ENCODE measurements at regions not wholly inside any gene's neighbourhood (a gene's known extent, or its start where the extent isn't known, plus 50 kb on each side); places are given as distances from the start of the nearest gene placed in this dataset.

DNA sequence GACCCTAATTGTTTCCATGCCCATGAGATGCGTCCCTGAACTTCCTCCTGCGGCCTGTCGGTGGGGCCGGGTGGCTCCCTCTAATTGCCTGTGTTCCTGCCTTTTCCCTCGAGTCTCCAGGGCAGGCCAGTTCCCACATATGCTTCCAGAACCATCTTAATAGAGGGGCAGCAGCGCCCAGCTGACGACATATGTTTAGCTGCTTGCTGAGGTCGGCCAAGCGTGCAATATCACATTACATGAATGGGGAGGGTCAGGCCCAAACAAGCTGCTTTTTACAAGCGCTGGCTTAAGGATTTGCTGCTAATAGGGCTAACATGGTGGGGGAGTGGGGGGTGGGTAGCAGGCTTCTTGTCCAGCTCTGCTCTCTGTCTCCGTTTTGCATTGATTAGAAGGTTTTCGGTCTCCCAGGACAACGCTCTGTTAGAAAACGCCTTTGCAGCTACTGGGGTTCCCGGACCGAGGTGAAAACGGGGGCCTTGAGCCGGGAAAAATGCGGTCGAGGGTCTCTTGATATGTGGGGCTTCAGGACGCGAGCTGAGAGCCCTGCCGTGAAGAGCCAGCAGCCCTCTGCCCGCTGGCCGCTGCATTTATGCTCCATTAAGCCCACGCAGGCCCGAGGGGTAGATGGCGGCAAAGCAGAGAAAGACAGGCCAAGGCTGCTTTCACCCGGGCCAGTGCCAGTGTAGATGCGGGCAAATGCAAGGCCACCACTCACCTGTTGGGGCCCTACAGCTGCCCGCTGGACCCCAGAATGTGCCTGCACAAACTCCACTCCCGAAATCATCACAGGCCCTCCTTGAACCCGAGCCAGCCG lies 308.5 kb downstream of the BMP7 start:
- peak; percentile 10 for DNase-seq (ENCODE audit: low spot score)

DNA sequence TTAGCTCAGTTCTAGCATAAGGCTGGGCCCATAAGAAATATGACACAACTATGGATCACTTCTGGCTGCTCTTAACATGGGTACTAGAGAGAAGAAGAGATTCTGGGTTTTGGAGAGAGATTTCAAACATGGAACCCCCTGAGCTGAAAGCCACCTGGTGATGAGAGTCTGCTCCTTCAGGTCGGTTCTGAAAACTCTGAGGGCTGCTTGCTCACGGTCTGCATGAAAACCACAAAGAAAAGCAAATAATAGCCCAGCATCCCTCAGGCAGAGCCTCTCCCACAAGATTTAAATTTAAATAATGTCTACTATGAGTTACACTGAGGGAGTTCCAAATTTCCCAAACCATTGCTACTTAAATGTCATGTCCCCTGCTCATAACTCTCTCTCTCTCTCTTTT lies 301.5 kb downstream of the BMP7 start:
- no peak for DNase-seq (ENCODE audit: low spot score)

DNA sequence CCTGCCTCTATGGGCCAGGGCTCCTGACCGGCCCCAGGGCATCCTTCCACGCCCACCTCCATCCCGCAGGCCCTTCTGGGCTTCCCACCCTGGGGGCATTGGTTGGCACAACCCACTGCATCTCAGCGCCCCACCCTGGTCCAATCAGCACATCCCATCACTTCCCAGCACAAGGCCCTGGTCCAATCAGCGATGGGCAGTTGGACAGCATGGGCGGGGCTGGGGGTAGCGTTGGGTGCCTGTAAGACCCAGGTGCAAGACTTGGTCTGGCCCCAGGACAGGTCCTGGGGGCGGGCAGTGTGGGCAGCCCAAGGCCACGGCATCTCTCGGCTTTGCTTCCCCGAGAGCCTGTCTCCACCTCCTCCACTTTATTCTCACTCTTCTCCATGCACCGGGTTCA lies 298.5 kb downstream of the BMP7 start:
- DNase-seq (ENCODE audit: low spot score) = no peak

DNA sequence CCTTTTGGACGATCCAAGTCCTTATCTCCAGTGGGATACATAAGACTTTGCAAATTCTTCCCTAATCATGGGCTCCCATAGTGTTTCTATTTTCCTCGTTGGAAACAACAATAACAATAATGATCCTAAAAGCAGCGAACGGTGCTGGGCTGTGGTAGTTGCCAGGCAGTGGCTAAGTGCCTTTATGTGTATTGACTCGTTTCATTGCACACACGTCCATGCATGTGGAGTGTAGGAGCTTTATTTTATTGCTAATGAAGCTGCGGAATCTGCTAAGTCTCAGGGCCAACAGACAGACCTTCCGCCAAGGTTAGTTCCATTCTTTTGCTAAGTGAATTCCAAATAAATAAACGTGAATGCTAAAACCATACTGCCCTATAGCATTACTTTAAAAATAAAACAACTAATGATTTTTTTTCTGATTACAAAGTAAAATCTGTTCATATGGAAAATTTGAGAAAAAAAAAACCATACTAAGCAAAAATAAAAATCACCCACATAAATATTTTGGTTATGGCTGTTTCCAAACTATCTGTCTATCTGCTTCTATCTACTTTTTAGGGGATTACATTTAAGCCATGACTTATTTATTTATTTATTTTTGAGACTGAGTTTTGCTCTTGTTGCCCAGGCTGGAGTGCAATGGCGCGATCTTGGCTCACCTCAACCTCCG lies 297.9 kb downstream of the BMP7 start:
- no peak for DNase-seq (ENCODE audit: low spot score)

DNA sequence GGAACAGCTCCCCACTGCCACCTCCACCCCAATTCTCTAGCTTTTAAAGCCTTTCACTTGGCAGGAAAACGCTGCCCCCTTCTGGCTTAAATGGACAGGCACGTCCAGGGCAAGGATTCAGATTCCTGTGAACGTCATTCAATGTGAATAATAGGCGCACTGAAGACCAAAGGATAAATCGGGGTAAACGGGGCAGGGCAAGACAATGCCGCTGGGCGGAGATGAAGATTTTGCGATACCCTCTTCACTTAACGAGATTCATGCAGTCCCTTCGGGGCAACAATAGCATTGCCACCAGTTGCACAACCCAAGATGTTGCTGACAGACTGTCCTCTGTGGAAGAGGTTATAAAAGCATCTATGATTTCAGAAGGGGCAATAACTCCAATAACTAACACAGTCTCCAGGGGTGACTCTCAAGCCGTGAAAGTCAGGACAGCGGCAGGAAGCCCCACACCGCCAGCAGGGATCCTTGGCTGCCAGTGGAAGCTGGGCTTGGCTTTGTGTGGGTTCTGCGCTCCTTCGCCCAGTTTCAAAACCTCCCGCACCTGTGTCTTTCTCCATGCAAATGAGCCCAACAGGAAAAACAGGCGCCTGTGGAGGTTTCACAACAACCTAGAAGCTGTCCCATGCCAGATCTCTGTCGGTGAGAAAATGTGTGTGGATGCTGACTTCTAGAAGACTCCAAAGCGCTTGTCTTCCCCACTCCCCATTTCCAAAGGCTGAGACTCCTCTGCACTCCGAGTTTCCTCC lies 291.8 kb downstream of the BMP7 start:
- DNase-seq (ENCODE audit: low spot score) = peak; percentile 48

DNA sequence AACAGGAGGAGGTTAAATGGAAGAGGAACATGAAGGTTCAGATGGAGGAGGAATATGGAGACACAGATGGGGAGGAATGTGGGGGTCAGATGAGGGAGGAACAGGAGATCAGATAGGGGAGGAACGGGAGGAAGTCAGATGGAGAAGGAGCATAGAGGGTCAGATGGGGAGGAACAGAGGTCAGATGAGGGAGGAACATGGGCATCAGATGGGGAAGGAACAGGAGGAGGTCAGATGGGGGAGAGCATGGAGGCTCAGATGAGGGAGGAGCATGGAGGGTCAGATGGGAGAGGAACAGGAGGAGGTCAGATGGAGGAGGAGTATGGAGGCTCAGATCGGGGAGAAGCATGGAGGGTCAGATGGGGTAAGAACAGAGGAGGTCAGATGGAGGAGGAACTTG lies 290.6 kb downstream of the BMP7 start:
- no peak for DNase-seq (ENCODE audit: low spot score)

DNA sequence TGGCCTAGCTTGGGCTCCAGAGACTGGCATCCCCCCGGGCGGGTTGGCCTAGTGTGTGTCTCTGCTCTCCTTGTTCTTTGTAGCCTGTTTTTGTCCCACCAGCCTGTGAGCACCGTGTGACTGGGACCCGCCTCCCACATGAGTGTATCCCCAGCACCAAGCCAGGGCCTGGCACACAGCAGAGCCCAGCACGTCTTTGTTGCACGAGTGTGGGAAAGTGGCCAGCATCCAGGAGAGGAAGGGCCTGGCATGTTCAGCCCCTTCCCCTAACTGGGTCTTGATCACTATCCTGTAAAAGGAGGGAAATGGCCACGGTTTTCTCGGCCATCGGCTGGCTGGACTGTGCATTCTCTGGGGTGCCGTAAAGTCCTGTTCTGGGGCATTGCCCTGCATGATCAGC lies 290.1 kb downstream of the BMP7 start:
- no peak for DNase-seq (ENCODE audit: low spot score)

DNA sequence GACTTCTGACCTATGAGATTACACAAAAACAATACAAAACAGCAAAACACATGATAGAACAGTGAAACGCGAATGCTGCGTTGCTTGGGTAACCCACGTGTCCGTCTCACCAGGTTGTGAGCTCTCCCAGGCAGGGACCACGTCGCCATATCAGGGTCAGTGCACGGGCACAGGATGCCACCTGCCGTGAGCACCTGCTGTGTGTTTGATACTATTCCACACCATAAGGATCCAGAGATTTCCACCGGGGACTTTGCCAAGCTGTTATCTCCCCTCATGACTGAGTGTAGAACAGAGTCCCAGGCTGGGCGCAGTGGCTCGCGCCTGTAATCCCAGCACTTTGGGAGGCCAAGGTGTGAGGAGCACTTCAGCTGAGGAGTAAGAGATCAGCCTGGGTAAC lies 288.0 kb downstream of the BMP7 start:
- DNase-seq (ENCODE audit: low spot score) = no peak

DNA sequence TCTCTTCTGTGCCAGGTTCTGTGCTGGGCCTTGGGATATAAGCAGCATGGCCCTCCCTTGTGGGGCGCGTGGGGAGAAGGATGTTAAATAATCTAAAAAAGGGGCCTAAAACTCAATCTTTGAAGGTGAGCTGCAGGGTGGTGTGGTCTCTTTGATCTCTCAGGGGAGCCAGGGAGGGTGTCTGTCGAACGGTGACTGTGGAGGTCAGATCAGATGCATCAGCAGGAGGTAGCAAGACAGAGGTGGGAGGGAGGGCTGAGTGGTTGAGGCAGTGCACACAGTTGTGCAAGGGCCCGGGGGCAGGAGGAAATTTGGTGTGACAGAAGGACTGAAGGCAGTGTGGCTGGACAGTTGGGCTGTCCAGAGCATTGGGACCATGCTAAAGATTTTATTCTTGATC lies 287.3 kb downstream of the BMP7 start:
- no peak for DNase-seq (ENCODE audit: low spot score)

DNA sequence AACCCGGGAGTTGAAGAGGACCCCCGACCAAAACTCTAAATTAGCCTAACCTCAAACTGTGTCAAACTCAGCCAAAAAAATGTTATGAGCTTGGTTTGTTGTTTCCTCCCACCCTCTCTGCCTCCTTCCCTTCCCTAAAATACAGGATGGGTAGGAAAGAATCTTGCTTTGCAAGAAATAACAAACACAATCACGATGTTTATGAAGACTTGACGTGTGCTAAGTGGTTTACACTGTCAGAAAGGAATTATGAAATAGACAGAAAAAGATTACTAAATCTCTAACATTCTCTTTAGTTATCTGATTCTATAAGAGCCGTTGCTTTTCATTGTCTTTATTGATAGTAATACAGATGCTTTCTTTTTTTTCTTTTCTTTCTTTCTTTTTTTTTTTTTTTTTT lies 285.1 kb downstream of the BMP7 start:
- no peak for DNase-seq (ENCODE audit: low spot score)

DNA sequence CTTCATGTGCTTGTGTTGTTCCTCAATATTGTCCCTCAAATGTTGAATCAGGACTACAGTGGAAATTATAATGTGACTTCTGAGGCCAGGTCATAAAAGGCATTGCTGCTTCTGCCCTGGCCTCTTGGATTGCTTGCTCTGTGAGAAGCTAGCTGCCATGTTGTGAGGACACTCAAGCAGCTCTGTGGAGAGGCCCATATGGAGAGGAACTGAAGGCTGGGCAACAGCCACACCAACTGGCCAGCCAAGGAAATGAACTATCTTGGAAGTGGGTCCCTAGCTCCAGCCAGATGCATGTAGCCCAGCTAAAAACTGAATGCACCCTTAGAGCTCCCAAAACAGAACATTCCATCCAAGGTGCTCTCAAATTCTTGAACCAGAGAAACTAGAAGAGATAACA lies 282.6 kb downstream of the BMP7 start:
- no peak for DNase-seq (ENCODE audit: low spot score)

DNA sequence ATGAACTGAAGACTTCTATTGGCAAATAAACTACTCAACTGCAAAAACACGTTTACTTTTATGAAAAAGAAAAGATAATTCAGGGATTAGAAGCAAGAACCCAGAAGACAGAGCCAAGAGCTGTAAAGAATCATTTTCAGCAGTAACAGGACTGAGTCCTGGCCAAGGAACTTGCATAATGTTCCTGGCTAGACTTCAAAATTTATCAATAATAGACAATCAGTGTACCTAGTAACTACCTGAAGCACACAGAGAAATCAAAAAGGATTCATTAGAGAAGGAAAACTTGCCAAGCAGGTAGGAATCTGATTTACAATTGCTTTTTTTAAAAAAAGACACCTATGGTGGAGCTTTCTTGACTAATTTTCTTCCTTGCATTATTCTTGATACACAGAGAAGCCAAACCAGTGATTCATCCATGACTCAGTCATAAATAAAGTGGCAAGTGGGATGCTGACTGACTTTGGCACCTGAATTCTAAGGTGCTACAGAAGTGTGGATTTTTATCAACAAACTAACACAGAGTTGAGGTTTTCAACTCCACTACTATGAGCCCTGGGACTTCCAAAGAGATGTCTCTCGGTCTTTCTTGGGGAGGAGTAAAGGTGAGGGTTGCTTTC lies 281.3 kb downstream of the BMP7 start:
- peak; percentile 48 for DNase-seq (ENCODE audit: low spot score)

DNA sequence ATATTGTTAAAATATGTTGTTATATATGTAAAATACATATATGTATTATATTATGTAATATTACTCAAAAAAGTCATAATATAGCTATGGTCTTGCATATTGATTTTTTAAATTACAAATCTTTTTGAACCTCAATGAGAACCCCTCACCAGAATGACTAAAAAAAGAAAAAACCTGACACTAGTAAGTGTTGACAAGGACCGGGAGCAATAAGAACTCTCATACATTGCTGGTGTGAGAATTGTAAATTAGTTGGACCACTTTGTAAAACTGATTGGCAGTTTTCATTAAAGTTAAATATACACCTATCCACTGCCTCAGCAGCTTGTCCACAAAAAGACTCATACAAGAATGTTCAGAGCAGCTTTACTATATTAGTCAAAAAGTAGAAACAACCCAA lies 280.0 kb downstream of the BMP7 start:
- DNase-seq (ENCODE audit: low spot score) = no peak

DNA sequence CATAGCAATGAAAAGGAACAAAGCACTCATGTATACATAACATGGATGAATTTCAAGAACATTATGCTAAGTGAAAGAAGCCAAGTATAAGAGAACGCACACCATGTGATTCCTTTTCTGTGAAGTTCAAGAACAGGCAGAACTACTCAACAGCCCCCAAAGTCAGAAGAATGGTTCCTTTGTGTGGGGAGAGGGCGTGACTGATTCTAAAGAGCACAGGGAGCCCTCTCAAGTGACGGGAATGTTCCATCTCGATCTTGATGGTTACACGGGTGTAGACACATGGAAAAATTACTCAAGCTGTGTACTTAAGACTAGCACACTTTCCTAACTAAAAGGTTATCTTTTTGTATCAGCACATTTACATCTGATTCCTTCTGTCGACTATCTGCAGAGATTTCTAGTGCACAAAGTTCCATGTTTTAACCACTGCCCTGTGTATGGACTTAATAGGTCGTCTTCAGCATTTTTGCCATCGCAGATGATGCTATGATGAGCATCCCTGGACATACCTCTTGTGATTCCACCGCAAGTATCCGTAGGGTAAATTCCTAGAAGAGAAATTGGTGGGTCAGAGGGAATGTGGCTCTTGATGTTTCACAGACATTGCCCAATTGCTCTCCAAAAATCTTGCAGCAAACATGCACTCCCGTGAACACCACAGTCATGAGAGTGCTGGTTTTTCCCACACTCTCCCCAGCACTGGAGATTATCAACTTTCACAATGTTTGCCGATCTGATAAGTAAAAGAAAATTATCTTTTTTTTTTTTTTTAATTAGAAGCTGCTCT lies 279.3 kb downstream of the BMP7 start:
- DNase-seq (ENCODE audit: low spot score) = no peak

DNA sequence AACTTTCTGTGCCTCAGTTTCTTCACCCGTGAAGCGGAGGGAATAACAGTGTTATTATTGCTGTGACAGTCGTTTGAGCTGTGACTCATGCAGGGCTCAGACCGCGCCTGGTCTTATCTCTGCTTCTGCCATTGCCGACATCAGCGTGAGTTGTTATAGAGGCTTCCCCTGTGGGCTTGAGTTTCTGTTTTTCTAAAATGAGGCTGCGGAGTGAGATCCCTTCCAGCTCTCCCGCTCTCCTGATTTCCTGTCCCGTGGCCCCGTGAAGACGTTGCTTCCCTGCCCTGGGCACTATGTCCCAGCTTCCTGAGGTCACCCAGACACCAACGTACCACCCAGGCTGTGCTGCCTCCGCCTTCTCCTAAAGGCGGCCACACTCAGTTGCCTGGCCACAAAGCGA lies 278.5 kb downstream of the BMP7 start:
- no peak for DNase-seq (ENCODE audit: low spot score)

DNA sequence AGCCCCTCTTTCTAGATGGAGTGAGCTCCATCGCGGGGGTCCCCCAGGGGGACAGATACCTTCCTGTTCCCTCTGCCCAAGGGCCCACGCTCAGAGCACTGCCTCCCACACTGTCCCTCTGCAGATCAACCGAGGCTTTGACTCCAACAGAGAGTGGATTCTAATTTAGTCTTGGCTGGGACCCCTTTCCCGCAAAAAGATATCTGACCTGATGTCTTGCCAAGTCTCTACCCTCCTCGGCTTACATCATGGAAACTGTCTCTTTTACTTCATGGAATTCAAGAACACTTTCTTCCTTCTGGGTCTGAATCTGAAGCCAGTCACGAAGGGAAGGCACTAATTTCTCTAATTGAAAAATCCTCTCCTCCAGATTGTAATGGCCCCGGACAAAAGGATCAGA lies 278.0 kb downstream of the BMP7 start:
- DNase-seq (ENCODE audit: low spot score) = no peak

DNA sequence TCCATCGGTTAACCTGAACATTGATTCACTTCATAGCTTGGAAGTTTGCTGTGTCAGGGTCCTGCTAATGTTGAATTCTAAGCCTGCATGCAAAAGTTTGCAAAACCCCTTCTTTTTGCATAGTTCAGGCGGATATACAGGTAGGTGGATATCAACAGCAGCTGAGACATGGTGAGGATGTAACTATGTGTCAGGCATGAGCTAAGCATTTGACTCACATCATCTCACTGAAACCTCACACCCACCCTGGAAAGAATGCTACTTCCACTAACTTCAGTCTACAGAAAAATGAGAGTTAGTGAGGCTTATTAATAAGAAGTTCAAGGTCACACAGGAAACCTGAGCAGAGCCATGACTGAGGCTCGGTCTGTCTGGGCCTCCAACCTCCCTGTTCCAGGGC lies 276.9 kb downstream of the BMP7 start:
- DNase-seq (ENCODE audit: low spot score) = no peak

DNA sequence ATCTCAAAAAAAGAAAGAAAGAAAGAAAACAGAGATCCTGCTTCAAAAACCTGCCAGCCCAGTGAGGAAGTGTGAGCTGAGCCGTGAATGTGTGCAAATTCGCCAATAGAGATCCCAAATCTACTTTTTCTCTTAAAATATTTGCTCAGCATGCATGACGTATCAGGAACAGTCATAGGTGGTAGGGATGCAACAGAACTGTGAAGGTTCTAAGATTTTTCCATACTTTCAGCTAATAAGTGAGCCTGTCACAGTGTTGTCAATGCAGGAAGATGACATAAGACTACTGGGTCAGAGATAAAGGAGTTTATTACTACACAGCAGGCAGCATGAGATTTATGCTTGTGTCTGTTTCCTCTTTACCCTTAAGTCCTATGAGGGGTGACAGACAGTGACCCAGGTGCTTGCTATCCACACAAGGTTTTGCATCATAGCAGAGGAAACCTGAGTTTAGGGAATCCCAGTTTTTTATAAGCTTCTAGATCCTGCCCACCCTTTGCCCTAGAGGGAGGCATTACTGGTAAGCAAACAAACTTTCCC lies 273.4 kb downstream of the BMP7 start:
- DNase-seq (ENCODE audit: low spot score) = no peak

DNA sequence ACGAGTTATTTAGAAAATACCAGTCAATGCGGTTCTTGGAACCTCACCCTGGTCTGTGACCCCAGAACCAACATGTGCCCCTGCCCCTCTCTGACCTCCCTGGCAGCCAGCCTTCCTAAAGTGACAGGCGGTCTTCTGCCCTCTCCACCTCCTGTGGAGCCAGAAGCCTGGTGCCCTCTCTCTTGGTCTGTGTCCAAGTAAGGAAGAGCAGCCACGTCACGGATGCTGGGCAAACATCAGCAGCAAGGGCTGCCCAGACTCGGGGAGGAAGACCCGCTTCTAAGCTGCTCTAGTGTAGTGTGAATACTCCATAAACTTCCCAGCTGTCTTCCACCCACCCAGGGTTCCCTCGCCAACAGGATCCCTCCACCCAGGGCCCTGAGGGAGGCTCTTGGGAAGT lies 272.4 kb downstream of the BMP7 start:
- DNase-seq (ENCODE audit: low spot score) = no peak

DNA sequence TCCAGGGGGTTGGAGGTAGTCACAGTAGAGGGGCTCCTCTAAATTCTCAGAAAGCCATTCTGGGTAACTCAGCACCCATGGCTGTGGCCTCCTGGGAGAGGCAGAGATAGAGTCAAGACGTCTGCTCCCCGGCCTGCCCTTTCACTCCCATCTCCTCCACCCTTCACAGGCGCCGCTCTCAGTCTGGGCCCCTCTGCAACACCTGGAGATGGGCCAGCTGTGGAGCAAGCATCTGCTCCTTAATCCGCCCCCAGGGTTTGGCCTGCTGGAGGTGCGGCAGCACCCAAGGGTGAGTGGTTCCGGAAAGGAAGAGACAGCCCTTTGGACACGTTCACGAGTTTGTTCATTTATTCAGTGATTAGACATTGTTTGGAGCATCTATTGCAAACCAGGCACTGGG lies 271.3 kb downstream of the BMP7 start:
- no peak for DNase-seq (ENCODE audit: low spot score)

DNA sequence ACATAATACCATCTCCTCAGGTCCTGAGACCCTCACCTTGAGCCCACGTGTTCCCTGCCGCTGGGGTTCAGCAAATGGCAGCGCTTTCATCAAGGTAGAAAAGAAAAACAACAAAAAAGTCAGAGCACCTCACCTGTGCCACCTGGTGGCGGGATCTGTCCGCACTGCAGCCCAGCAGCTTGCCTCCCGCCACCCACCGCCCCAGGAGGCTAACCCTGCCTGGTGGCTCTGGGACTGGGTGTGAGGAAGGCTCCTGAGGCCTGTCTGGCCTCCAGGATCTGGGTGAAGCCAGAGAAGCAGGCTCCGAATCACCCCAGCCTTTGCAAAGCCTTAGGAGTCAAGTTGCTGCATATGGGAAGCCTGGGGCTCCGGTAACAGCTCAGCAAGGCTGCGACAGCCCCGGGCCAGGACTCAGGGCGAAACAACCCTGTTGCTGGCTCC lies 270.8 kb downstream of the BMP7 start:
- peak; percentile 24 for DNase-seq (ENCODE audit: low spot score)

DNA sequence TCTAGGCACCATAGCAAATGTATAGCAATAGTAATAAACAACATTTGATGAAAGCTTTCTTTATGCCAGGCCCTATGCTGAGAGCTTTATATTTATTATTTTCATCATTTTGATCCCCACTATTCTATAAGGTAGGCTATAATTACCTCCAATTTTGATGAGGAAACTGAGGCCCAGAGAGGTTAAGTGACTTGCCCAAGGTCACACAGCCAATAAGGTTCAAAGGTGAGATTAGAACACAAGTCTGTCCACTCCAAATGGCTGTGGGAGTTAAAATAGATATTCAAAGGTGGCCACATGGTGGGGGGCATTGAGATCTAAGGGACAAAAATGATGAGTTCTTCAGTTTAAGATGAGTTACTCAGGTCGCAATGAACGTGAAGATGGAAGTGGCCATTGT lies 269.9 kb downstream of the BMP7 start:
- no peak for DNase-seq (ENCODE audit: low spot score)
